ENCODE measurements at regions not wholly inside any gene's neighbourhood (a gene's known extent, or its start where the extent isn't known, plus 50 kb on each side); places are given as distances from the start of the nearest gene placed in this dataset.

- no peak for DNase-seq
Observed at GRCh38 chr16:6250511-6250910, 1082.1 kb upstream of the RBFOX1 start.

GRCh38 chr16:6249863-6250262 is 1082.8 kb upstream of the RBFOX1 start:
- no peak for DNase-seq

GRCh38 chr16:6248199-6248598 is 1084.4 kb upstream of the RBFOX1 start:
- DNase-seq = no peak

GRCh38 chr16:6247775-6248174 is 1084.9 kb upstream of the RBFOX1 start:
- DNase-seq = no peak

- no peak for DNase-seq
Observed at GRCh38 chr16:6247150-6247549, 1085.5 kb upstream of the RBFOX1 start.

GRCh38 chr16:6246266-6246665 is 1086.4 kb upstream of the RBFOX1 start:
- DNase-seq = no peak

- no peak for DNase-seq
Observed at GRCh38 chr16:6232056-6232455, 1100.6 kb upstream of the RBFOX1 start.

GRCh38 chr16:6231398-6231797 is 1101.2 kb upstream of the RBFOX1 start:
- DNase-seq = no peak

GRCh38 chr16:6229186-6229585 is 1103.5 kb upstream of the RBFOX1 start:
- DNase-seq = no peak

- no peak for DNase-seq
Observed at GRCh38 chr16:6218855-6219254, 1113.8 kb upstream of the RBFOX1 start.

- DNase-seq = no peak
Observed at GRCh38 chr16:6216836-6217235, 1115.8 kb upstream of the RBFOX1 start.

GRCh38 chr16:6211644-6212043 is 1114.0 kb upstream of the EEF2KMT start:
- no peak for DNase-seq

GRCh38 chr16:6209355-6209930 is 1111.8 kb upstream of the EEF2KMT start:
- DNase-seq = no peak

- DNase-seq = no peak
Observed at GRCh38 chr16:6207580-6207979, 1110.0 kb upstream of the EEF2KMT start.

GRCh38 chr16:6207124-6207523 is 1109.5 kb upstream of the EEF2KMT start:
- no peak for DNase-seq

GRCh38 chr16:6206080-6206479 is 1108.5 kb upstream of the EEF2KMT start:
- no peak for DNase-seq

GRCh38 chr16:6204945-6205344 is 1107.3 kb upstream of the EEF2KMT start:
- no peak for DNase-seq

- no peak for DNase-seq
Observed at GRCh38 chr16:6200861-6201260, 1103.3 kb upstream of the EEF2KMT start.

GRCh38 chr16:6200271-6200670 is 1102.7 kb upstream of the EEF2KMT start:
- no peak for DNase-seq

- DNase-seq = no peak
Observed at GRCh38 chr16:6195966-6196365, 1098.4 kb upstream of the EEF2KMT start.

GRCh38 chr16:6193718-6194117 is 1096.1 kb upstream of the EEF2KMT start:
- no peak for DNase-seq

- no peak for DNase-seq
Observed at GRCh38 chr16:6192984-6193383, 1095.4 kb upstream of the EEF2KMT start.

- DNase-seq = no peak
Observed at GRCh38 chr16:6192532-6192931, 1094.9 kb upstream of the EEF2KMT start.

GRCh38 chr16:6190776-6191175 is 1093.2 kb upstream of the EEF2KMT start:
- DNase-seq = no peak

- DNase-seq = no peak
Observed at GRCh38 chr16:6189216-6189615, 1091.6 kb upstream of the EEF2KMT start.

Measured in activated CD4-positive, alpha-beta T cell treated with anti-CD3 and anti-CD28 coated beads, Interleukin-2, Interleukin-6, amounts not matched to agents 100 ng/mL and 50 ng/mL, durations not matched to agents 16 hours and 8 hours (primary cell).